ENCODE measurements at regions not wholly inside any gene's neighbourhood (a gene's known extent, or its start where the extent isn't known, plus 50 kb on each side); places are given as distances from the start of the nearest gene placed in this dataset.

DNA sequence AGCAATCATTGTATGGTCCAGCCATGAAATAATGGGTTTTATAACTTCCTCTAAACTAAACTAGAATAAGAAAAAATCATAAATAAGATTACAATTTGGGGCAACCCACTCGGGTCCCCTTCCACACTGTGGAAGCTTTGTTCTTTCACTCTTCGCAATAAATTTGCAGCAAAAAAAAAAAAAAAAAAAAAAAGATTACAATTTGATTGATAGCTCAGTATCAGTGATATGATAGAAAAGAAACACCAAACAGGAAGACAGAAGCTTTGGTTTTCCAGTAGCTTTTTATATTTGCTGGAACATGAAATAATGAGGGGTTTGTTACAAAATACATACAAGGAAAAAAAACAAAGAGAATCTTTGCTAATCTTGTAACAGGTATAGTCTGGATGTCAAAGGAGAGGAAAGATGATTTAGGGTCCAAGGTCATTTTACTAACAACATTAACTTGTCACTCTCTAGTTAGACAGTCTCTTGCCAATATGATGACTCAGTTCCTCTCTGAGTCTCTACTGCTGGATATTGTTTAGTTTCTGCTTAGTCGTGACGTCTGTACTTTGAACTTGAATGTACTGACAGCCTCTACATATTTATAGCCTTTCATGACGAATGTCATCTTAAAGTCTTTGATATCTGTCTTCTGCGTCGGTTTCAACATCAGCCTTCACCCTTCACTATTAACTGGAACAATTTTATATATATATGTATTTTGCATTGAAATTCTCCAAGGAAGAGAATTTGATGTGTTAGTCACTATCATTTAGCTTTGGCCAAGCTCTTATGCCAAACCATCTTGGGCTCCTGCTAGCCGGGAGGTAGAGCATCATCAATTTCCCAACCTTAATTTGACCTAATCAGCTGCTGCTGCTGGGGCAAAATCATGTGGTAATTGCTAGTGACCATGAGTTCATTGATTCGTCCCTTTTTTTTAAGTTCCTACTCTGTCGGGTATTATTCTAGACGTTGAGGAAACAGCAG is 213.1 kb upstream of the STXBP5 start (continued):
- TF ChIP-seq PTBP1 (IDR thresholded peaks at IDR 0.05; ENCODE audit: low read depth, low read length, poor library complexity, severe bottlenecking) (no peak), ZNF709 (CRISPR knock-in tag; IDR thresholded peaks at IDR 0.05) (no peak), ZNF3 (CRISPR knock-in tag; IDR thresholded peaks at IDR 0.05) (no peak), ZBTB1 (CRISPR knock-in tag; IDR thresholded peaks at IDR 0.05; ENCODE audit: borderline replicate concordance) (no peak), ATRX (CRISPR knock-in tag; IDR thresholded peaks at IDR 0.05; ENCODE audit: borderline replicate concordance) (no peak), NR2F1 (CRISPR knock-in tag; IDR thresholded peaks at IDR 0.05) (peak; percentile 51), HNRNPUL1 (IDR thresholded peaks at IDR 0.05; ENCODE audit: low read depth, low read length) (no peak)
- TF ChIP-seq, protein P1, sequence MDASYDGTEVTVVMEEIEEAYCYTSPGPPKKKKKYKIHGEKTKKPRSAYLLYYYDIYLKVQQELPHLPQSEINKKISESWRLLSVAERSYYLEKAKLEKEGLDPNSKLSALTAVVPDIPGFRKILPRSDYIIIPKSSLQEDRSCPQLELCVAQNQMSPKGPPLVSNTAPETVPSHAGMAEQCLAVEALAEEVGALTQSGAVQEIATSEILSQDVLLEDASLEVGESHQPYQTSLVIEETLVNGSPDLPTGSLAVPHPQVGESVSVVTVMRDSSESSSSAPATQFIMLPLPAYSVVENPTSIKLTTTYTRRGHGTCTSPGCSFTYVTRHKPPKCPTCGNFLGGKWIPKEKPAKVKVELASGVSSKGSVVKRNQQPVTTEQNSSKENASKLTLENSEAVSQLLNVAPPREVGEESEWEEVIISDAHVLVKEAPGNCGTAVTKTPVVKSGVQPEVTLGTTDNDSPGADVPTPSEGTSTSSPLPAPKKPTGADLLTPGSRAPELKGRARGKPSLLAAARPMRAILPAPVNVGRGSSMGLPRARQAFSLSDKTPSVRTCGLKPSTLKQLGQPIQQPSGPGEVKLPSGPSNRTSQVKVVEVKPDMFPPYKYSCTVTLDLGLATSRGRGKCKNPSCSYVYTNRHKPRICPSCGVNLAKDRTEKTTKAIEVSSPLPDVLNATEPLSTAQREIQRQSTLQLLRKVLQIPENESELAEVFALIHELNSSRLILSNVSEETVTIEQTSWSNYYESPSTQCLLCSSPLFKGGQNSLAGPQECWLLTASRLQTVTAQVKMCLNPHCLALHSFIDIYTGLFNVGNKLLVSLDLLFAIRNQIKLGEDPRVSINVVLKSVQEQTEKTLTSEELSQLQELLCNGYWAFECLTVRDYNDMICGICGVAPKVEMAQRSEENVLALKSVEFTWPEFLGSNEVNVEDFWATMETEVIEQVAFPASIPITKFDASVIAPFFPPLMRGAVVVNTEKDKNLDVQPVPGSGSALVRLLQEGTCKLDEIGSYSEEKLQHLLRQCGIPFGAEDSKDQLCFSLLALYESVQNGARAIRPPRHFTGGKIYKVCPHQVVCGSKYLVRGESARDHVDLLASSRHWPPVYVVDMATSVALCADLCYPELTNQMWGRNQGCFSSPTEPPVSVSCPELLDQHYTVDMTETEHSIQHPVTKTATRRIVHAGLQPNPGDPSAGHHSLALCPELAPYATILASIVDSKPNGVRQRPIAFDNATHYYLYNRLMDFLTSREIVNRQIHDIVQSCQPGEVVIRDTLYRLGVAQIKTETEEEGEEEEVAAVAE (CRISPR knock-in tag; IDR thresholded peaks at IDR 0.05; ENCODE audit: borderline replicate concordance), result peak; percentile 48; the same call in 1 of the 2 replicates
- TF ChIP-seq, protein P2, sequence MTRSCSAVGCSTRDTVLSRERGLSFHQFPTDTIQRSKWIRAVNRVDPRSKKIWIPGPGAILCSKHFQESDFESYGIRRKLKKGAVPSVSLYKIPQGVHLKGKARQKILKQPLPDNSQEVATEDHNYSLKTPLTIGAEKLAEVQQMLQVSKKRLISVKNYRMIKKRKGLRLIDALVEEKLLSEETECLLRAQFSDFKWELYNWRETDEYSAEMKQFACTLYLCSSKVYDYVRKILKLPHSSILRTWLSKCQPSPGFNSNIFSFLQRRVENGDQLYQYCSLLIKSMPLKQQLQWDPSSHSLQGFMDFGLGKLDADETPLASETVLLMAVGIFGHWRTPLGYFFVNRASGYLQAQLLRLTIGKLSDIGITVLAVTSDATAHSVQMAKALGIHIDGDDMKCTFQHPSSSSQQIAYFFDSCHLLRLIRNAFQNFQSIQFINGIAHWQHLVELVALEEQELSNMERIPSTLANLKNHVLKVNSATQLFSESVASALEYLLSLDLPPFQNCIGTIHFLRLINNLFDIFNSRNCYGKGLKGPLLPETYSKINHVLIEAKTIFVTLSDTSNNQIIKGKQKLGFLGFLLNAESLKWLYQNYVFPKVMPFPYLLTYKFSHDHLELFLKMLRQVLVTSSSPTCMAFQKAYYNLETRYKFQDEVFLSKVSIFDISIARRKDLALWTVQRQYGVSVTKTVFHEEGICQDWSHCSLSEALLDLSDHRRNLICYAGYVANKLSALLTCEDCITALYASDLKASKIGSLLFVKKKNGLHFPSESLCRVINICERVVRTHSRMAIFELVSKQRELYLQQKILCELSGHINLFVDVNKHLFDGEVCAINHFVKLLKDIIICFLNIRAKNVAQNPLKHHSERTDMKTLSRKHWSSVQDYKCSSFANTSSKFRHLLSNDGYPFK (CRISPR knock-in tag; IDR thresholded peaks at IDR 0.05; ENCODE audit: borderline replicate concordance), result no peak
- TF ChIP-seq, protein P3, sequence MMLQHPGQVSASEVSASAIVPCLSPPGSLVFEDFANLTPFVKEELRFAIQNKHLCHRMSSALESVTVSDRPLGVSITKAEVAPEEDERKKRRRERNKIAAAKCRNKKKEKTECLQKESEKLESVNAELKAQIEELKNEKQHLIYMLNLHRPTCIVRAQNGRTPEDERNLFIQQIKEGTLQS (CRISPR knock-in tag; IDR thresholded peaks at IDR 0.05), result peak; percentile 65; the same call in 1 of the 2 replicates
- TF ChIP-seq, protein P4, sequence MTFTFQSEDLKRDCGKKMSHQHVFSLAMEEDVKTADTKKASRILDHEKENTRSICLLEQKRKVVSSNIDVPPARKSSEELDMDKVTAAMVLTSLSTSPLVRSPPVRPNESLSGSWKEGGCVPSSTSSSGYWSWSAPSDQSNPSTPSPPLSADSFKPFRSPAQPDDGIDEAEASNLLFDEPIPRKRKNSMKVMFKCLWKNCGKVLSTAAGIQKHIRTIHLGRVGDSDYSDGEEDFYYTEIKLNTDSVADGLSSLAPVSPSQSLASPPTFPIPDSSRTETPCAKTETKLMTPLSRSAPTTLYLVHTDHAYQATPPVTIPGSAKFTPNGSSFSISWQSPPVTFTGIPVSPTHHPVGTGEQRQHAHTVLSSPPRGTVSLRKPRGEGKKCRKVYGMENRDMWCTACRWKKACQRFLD (CRISPR knock-in tag; IDR thresholded peaks at IDR 0.05; ENCODE audit: borderline replicate concordance), result no peak
- TF ChIP-seq, protein P5, sequence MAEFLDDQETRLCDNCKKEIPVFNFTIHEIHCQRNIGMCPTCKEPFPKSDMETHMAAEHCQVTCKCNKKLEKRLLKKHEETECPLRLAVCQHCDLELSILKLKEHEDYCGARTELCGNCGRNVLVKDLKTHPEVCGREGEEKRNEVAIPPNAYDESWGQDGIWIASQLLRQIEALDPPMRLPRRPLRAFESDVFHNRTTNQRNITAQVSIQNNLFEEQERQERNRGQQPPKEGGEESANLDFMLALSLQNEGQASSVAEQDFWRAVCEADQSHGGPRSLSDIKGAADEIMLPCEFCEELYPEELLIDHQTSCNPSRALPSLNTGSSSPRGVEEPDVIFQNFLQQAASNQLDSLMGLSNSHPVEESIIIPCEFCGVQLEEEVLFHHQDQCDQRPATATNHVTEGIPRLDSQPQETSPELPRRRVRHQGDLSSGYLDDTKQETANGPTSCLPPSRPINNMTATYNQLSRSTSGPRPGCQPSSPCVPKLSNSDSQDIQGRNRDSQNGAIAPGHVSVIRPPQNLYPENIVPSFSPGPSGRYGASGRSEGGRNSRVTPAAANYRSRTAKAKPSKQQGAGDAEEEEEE (CRISPR knock-in tag; IDR thresholded peaks at IDR 0.05; ENCODE audit: borderline replicate concordance), result no peak
- TF ChIP-seq, protein P6, sequence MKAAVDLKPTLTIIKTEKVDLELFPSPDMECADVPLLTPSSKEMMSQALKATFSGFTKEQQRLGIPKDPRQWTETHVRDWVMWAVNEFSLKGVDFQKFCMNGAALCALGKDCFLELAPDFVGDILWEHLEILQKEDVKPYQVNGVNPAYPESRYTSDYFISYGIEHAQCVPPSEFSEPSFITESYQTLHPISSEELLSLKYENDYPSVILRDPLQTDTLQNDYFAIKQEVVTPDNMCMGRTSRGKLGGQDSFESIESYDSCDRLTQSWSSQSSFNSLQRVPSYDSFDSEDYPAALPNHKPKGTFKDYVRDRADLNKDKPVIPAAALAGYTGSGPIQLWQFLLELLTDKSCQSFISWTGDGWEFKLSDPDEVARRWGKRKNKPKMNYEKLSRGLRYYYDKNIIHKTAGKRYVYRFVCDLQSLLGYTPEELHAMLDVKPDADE (CRISPR knock-in tag; IDR thresholded peaks at IDR 0.05), result no peak
